ENCODE measurements at regions not wholly inside any gene's neighbourhood (a gene's known extent, or its start where the extent isn't known, plus 50 kb on each side); places are given as distances from the start of the nearest gene placed in this dataset.

DNA sequence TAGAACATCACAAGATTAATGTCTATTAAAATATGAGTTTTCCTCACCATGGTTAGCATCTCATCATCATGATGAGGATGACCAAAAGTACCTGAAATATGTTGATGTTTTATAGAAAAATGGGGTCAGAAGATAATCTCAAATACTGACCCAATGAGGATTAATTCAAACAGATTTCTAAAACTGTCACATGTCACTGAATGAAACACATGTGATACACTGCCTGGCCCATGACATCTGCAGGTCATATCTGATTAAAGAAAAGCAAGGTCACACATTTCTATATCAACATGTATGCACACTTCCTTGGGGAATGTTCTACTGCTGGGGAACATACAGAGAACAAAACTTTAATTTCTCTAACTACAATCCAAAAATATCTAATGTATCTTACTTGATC is 470.6 kb upstream of the ADGRL2 start:
- no peak for TF ChIP-seq CTCF (IDR thresholded peaks at IDR 0.05; ENCODE audit: borderline replicate concordance, control extremely low read depth, extremely low read depth, insufficient read depth, missing control alignments)
- no peak for DNase-seq (ENCODE audit: low spot score)
- in situ Hi-C loops (cut with MboI; ENCODE audit: low sequenced_read_pairs, unreplicated experiment) = no loop called here

DNA sequence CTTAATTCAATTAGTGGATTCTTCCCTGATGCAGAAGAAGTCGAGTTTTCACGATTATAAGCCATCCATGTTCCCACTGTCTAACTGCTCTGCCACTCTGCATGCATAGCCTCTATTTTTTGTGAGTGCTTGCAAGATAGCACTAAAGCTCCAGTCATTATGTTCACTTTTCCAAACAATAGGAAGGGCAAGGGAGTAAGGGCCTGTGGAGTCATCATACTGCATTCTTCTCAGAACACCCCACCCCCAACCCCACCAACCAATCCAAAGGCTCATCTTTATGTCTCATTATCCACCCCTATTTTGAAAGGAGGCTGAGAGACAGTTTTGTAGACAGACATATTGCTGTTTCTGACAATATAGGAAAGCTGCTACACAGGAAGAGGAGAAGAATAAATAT is 471.7 kb upstream of the ADGRL2 start:
- no peak for TF ChIP-seq CTCF (IDR thresholded peaks at IDR 0.05; ENCODE audit: borderline replicate concordance, control extremely low read depth, extremely low read depth, insufficient read depth, missing control alignments)
- in situ Hi-C loops (cut with MboI; ENCODE audit: low sequenced_read_pairs, unreplicated experiment) = no loop called here
- no peak for DNase-seq (ENCODE audit: low spot score)

DNA sequence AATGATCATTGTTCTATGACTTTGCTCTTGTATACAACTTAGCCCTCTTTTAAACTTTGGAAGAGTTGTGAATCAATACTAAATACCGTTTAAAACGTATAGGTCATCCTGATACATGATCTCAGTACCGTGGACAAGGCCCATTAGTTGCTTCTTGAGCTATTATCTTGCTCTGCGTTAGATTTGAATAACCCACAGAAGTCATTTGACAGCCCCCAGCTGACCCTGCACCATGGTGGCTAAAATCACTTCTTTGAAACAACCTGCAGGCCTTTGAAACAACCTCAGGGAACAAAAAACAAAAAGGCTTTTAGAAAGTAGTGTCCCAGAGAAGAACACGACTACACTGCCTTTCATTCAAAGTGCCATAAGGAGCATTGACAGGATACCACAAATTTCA is 473.0 kb upstream of the ADGRL2 start:
- no peak for DNase-seq (ENCODE audit: low spot score)
- in situ Hi-C loops (cut with MboI; ENCODE audit: low sequenced_read_pairs, unreplicated experiment) = no loop called here
- no peak for TF ChIP-seq CTCF (IDR thresholded peaks at IDR 0.05; ENCODE audit: borderline replicate concordance, control extremely low read depth, extremely low read depth, insufficient read depth, missing control alignments)

DNA sequence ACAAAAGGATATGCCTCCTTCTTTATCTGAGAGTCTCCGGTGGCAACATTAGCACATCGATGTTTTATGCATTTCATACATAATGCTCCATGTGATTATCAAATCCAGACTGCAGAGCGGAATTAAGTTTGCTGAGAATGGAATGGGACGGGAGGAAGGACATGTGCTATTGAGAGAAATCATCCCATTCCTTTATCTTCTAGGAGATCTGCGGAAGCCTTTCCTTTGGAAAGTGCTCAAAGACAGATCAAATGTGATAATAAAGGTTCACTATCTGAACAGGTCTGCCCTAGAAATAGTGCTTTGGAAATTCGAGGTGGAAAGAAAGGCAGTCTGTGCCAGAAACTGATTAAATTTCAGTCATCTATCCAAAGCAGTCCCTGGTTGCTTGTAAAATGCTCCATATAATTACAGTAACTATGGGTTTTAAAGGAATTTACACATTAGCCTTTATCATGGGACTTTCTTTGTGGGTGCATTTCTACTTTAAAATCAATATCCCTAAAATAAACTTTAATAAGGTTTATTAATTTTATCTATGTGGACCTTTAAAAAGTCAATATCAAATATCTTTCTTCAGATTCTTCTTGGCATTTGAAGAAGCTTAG is 473.5 kb upstream of the ADGRL2 start:
- no peak for DNase-seq (ENCODE audit: low spot score)
- in situ Hi-C loops (cut with MboI; ENCODE audit: low sequenced_read_pairs, unreplicated experiment) = no loop called here
- no peak for TF ChIP-seq CTCF (IDR thresholded peaks at IDR 0.05; ENCODE audit: borderline replicate concordance, control extremely low read depth, extremely low read depth, insufficient read depth, missing control alignments)

GRCh38 chr1:81326212-81326611 is 474.5 kb upstream of the ADGRL2 start:
- no peak for TF ChIP-seq CTCF (IDR thresholded peaks at IDR 0.05; ENCODE audit: borderline replicate concordance, control extremely low read depth, extremely low read depth, insufficient read depth, missing control alignments)
- DNase-seq (ENCODE audit: low spot score) = no peak
- in situ Hi-C loops (cut with MboI; ENCODE audit: low sequenced_read_pairs, unreplicated experiment) = no loop called here

GRCh38 chr1:81325397-81325796 is 475.3 kb upstream of the ADGRL2 start:
- in situ Hi-C loops (cut with MboI; ENCODE audit: low sequenced_read_pairs, unreplicated experiment) = no loop called here
- DNase-seq (ENCODE audit: low spot score) = no peak
- no peak for TF ChIP-seq CTCF (IDR thresholded peaks at IDR 0.05; ENCODE audit: borderline replicate concordance, control extremely low read depth, extremely low read depth, insufficient read depth, missing control alignments)

GRCh38 chr1:81323862-81324261 is 476.9 kb upstream of the ADGRL2 start:
- DNase-seq (ENCODE audit: low spot score) = no peak
- TF ChIP-seq CTCF (IDR thresholded peaks at IDR 0.05; ENCODE audit: borderline replicate concordance, control extremely low read depth, extremely low read depth, insufficient read depth, missing control alignments) = no peak
- in situ Hi-C loops (cut with MboI; ENCODE audit: low sequenced_read_pairs, unreplicated experiment) = no loop called here
